Calu3 (cell line): ENCODE measurements at regions not wholly inside any gene's neighbourhood (a gene's known extent, or its start where the extent isn't known, plus 50 kb on each side); places are given as distances from the start of the nearest gene placed in this dataset.

Experiments
- BruUV-seq: library from RNA; stranded (reverse); fragments of 400-500 nt; replicated peaks from 2 replicates; lab custom pipeline; 2021; lab: Mats Ljungman, UMichigan
- CTCF ChIA-PET: fragments of 300-600 bp; sonication (Branson Sonifier 250); formaldehyde crosslinking; loops from one replicate; lab custom pipeline; 2022; ENCODE audit warnings: antibody characterized with exemption; lab: Charles Lee
- DNase-seq: peaks from one replicate; pipeline ENCODE4 v3.0.0; 2022
- H3K27ac Mint-ChIP-seq: one replicate; pipeline ENCODE4 v1.8.0; 2022; ENCODE audit warnings: mixed read lengths; ENCODE audit not compliant: unreplicated experiment
- H3K27me3 Mint-ChIP-seq: one replicate; pipeline ENCODE4 v1.8.0; 2022; ENCODE audit warnings: mixed read lengths; ENCODE audit not compliant: unreplicated experiment
- H3K36me3 Mint-ChIP-seq: one replicate; pipeline ENCODE4 v1.8.0; 2022; ENCODE audit warnings: mild to moderate bottlenecking, moderate library complexity, mixed read lengths; ENCODE audit not compliant: insufficient read depth, unreplicated experiment
- H3K4me1 Mint-ChIP-seq: one replicate; pipeline ENCODE4 v1.8.0; 2022; ENCODE audit warnings: mild to moderate bottlenecking, low read depth, mixed read lengths; ENCODE audit not compliant: unreplicated experiment
- H3K4me3 Mint-ChIP-seq: one replicate; pipeline ENCODE4 v1.8.0; 2022; ENCODE audit warnings: mild to moderate bottlenecking, low read depth, moderate library complexity, mixed read lengths; ENCODE audit not compliant: unreplicated experiment
- H3K9me3 Mint-ChIP-seq: one replicate; pipeline ENCODE4 v1.8.0; 2022; ENCODE audit warnings: low read depth, mixed read lengths; ENCODE audit not compliant: unreplicated experiment
- intact Hi-C: fragments of 100-400 bp; cut with micrococcal nuclease; formaldehyde crosslinking; loops from one replicate; pipeline ENCODE4 v1.10.0; 2022; ENCODE audit not compliant: unreplicated experiment
- TF ChIP-seq, protein P1 (sequence below): fragments of 200-600 bp; IDR thresholded peaks from one replicate; pipeline ENCODE4 v1.8.0; 2022; ENCODE audit warnings: antibody characterized with exemption; ENCODE audit not compliant: unreplicated experiment

DNA sequence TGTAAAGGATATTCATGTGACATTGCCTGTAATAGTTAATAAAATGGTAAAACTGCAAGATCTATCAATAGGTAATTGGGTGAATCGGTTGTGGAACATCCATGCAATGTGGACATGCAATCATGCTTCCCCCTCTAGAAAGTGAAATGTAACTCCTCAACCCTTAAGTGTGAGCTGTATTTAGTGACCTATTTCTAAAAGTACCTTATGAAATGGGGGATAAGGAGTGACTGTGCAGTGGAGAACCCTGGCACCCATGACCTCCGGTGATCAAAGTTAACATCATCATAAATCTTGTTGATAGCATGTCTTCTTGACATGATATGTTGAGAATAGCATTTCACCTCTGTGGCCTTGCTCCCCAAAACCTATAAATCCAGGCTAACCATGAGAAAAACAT, 53.6 kb upstream of the PPARGC1A start:
- intact Hi-C loops: no loop called here
- H3K27me3 Mint-ChIP-seq: no peaks in the 10 kb centered on the region
- H3K36me3 Mint-ChIP-seq: no peaks in the 10 kb centered on the region
- no peak for DNase-seq
- peaks cover 23% of the 10 kb centered on the region for H3K4me1 Mint-ChIP-seq
- no TSS peak for BruUV-seq
- TF ChIP-seq, protein P1, sequence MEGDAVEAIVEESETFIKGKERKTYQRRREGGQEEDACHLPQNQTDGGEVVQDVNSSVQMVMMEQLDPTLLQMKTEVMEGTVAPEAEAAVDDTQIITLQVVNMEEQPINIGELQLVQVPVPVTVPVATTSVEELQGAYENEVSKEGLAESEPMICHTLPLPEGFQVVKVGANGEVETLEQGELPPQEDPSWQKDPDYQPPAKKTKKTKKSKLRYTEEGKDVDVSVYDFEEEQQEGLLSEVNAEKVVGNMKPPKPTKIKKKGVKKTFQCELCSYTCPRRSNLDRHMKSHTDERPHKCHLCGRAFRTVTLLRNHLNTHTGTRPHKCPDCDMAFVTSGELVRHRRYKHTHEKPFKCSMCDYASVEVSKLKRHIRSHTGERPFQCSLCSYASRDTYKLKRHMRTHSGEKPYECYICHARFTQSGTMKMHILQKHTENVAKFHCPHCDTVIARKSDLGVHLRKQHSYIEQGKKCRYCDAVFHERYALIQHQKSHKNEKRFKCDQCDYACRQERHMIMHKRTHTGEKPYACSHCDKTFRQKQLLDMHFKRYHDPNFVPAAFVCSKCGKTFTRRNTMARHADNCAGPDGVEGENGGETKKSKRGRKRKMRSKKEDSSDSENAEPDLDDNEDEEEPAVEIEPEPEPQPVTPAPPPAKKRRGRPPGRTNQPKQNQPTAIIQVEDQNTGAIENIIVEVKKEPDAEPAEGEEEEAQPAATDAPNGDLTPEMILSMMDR: no peak
- H3K9me3 Mint-ChIP-seq: peaks cover under 1% of the 10 kb centered on the region
- CTCF ChIA-PET: interaction anchor here (0.7 kb wide), 1 partner anchor 17 kb away, joined by 6 read pairs; no protein-coding TSS in a partner anchor
- H3K27ac Mint-ChIP-seq: no peak overlapping the region
- H3K4me3 Mint-ChIP-seq: no peak overlapping the region

DNA sequence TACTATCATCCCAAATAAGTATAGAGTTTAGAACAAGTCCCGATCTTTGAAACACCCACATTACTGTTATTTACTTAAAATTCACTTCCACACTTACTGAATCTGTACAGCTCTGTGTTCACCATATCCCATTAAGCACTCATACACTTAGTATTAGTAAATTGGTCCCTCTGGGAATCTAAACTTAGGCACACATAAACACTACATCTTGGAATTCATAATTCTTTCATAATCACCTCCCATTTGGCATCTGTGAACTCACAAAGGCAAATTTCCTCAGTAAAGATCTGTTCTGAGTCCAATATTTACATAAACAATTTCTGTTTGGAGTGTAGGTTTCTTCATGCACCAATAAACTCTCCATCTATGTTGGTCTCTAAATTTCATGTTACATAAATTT, 52.6 kb upstream of the PPARGC1A start:
- Mint-ChIP-seq H3K36me3 (no peaks in the 10 kb centered on the region), H3K4me1 (peaks cover 23% of the 10 kb centered on the region), H3K4me3 (no peak overlapping the region), H3K9me3 (peaks cover 3% of the 10 kb centered on the region), H3K27ac (no peak overlapping the region), H3K27me3 (no peaks in the 10 kb centered on the region)
- TF ChIP-seq, protein P1: no peak
- intact Hi-C loops: no loop called here
- CTCF ChIA-PET: no interaction called here
- no peak for DNase-seq
- no TSS peak for BruUV-seq
